Glutamatergic neuron (in vitro differentiated cells): ENCODE measurements at regions not wholly inside any gene's neighbourhood (a gene's known extent, or its start where the extent isn't known, plus 50 kb on each side); places are given as distances from the start of the nearest gene placed in this dataset.
"Not testable (repeated sequence)": the region's sequence is repeated elsewhere in the genome, so short reads cannot be mapped to it uniquely, and the experiment has no call there.

ENCODE experiments used
- DNase-seq: peaks from one replicate; pipeline ENCODE4 v3.0.0; 2022
- H3K27ac Mint-ChIP-seq: one replicate; pipeline ENCODE4 v1.8.0; 2020; ENCODE audit warnings: mild to moderate bottlenecking, mixed read lengths, inconsistent platforms; ENCODE audit not compliant: unreplicated experiment
- H3K27me3 Mint-ChIP-seq: one replicate; pipeline ENCODE4 v1.8.0; 2020; ENCODE audit warnings: mild to moderate bottlenecking, moderate library complexity, mixed read lengths, inconsistent platforms; ENCODE audit not compliant: unreplicated experiment
- H3K36me3 Mint-ChIP-seq: one replicate; pipeline ENCODE4 v1.8.0; 2020; ENCODE audit warnings: mild to moderate bottlenecking, mixed read lengths, inconsistent platforms; ENCODE audit not compliant: unreplicated experiment
- H3K4me1 Mint-ChIP-seq: one replicate; pipeline ENCODE4 v1.8.0; 2020; ENCODE audit warnings: mild to moderate bottlenecking, low read depth, mixed read lengths, inconsistent platforms; ENCODE audit not compliant: unreplicated experiment
- H3K4me3 Mint-ChIP-seq: one replicate; pipeline ENCODE4 v1.8.0; 2020; ENCODE audit warnings: mild to moderate bottlenecking, mixed read lengths, inconsistent platforms; ENCODE audit not compliant: unreplicated experiment
- H3K9me3 Mint-ChIP-seq: one replicate; pipeline ENCODE4 v1.8.0; 2020; ENCODE audit warnings: mild to moderate bottlenecking, moderate library complexity, mixed read lengths, inconsistent platforms; ENCODE audit not compliant: unreplicated experiment
- CTCF ChIP-seq: fragments of 200-600 bp; sonication (generic); IDR thresholded peaks from one replicate; pipeline ENCODE4 v1.5.0; 2021; ENCODE audit not compliant: partially characterized antibody, unreplicated experiment

DNA sequence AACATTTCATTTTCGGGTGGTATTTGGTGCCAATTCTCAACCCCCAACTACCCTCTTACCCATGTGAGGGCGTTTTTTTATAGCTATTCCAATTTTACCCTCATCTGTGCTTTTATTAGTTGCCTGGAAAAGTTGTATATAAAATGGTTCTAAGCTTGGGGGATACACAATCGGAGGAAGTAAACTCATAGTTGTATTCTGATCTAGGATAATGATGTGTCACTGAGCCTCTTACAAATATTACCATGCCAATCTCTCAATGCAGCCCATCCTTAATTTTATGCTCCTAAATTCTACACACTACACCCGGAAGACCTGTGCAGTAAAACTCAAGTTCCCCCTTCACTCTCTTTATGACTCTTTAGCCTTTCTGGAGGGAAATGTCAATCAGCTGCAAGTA, 1206.5 kb upstream of the FLRT2 start:
- H3K27ac Mint-ChIP-seq = no peak overlapping the region
- H3K27me3 Mint-ChIP-seq = no peaks in the 10 kb centered on the region
- no peaks in the 10 kb centered on the region for H3K36me3 Mint-ChIP-seq
- H3K9me3 Mint-ChIP-seq = no peaks in the 10 kb centered on the region
- H3K4me3 Mint-ChIP-seq = no peak overlapping the region
- DNase-seq = no peak
- TF ChIP-seq CTCF = no peak
- no peaks in the 10 kb centered on the region for H3K4me1 Mint-ChIP-seq

- Mint-ChIP-seq H3K4me1 (no peaks in the 10 kb centered on the region), H3K27ac (no peak overlapping the region), H3K9me3 (no peaks in the 10 kb centered on the region), H3K27me3 (no peaks in the 10 kb centered on the region), H3K4me3 (no peak overlapping the region), H3K36me3 (no peaks in the 10 kb centered on the region)
- TF ChIP-seq CTCF = no peak
- DNase-seq = no peak
Measured at GRCh38 chr14:84323978-84324377, 1206.0 kb upstream of the FLRT2 start.

- H3K4me3 Mint-ChIP-seq = no peak overlapping the region
- no peak for TF ChIP-seq CTCF
- H3K27ac Mint-ChIP-seq = no peak overlapping the region
- no peak for DNase-seq
- H3K9me3 Mint-ChIP-seq = no peaks in the 10 kb centered on the region
- no peaks in the 10 kb centered on the region for H3K27me3 Mint-ChIP-seq
- H3K36me3 Mint-ChIP-seq = no peaks in the 10 kb centered on the region
- no peaks in the 10 kb centered on the region for H3K4me1 Mint-ChIP-seq
Measured at GRCh38 chr14:84336433-84336832, 1193.5 kb upstream of the FLRT2 start.

DNA sequence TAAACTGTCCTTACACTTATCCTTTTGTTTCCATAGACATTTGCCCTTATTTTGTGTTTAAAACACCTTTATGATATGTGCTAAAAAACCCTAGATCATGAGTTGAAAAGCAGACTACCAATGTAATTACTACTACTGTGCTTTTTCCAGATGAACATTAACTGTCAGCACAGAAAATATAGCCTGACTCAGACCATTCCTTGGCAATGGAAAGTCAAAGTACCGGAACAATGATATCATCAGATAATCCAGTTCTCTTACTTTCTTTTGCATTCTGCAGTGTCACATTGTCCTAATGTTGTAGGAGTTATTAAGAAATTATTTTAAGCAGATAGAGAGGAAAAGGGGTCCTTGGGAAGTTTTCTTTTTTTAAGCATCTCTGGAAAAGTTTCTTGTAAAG, 1189.0 kb upstream of the FLRT2 start:
- no peaks in the 10 kb centered on the region for H3K4me1 Mint-ChIP-seq
- no peak overlapping the region for H3K4me3 Mint-ChIP-seq
- no peaks in the 10 kb centered on the region for H3K27me3 Mint-ChIP-seq
- no peak for TF ChIP-seq CTCF
- DNase-seq = no peak
- H3K36me3 Mint-ChIP-seq = no peaks in the 10 kb centered on the region
- H3K27ac Mint-ChIP-seq = no peak overlapping the region
- no peaks in the 10 kb centered on the region for H3K9me3 Mint-ChIP-seq

GRCh38 chr14:84341867-84342266, 1188.1 kb upstream of the FLRT2 start:
- not testable (repeated sequence) for DNase-seq, H3K4me1 Mint-ChIP-seq, H3K9me3 Mint-ChIP-seq, H3K27ac Mint-ChIP-seq, H3K27me3 Mint-ChIP-seq, H3K4me3 Mint-ChIP-seq, H3K36me3 Mint-ChIP-seq

- H3K27ac Mint-ChIP-seq = no peak overlapping the region
- no peaks in the 10 kb centered on the region for H3K27me3 Mint-ChIP-seq
- H3K36me3 Mint-ChIP-seq = no peaks in the 10 kb centered on the region
- no peak overlapping the region for H3K4me3 Mint-ChIP-seq
- no peak for TF ChIP-seq CTCF
- no peaks in the 10 kb centered on the region for H3K4me1 Mint-ChIP-seq
- no peak for DNase-seq
- H3K9me3 Mint-ChIP-seq = no peaks in the 10 kb centered on the region
Measured at GRCh38 chr14:84343656-84344055, 1186.3 kb upstream of the FLRT2 start.
